IMR-90 (cell line): ENCODE measurements at regions not wholly inside any gene's neighbourhood (a gene's known extent, or its start where the extent isn't known, plus 50 kb on each side); places are given as distances from the start of the nearest gene placed in this dataset.

Experiments
- ATAC-seq: fragments of 200-7000 bp; cut with Tn5 transposase; 2 replicates; pipeline ENCODE4 v1.9.1; 2020; ENCODE audit warnings: low read depth, mild to moderate bottlenecking, moderate library complexity
- BruUV-seq: library from RNA; stranded (reverse); fragments of 400-500 nt; replicated peaks from 2 replicates; lab custom pipeline; 2021; lab: Mats Ljungman, UMichigan
- CTCF ChIA-PET: fragments of 300-600 bp; formaldehyde crosslinking; extraction: SDS; loops from one replicate; lab custom pipeline; 2021; ENCODE audit warnings: antibody characterized with exemption; lab: Yijun Ruan, JAX
- POLR2A ChIA-PET: fragments of 300-600 bp; sonication (Branson Sonifier 250); formaldehyde crosslinking; loops from one replicate; lab custom pipeline; 2022; ENCODE audit warnings: antibody characterized with exemption; ENCODE audit not compliant: unreplicated experiment; lab: Charles Lee
- DNase-seq: peaks from one replicate; pipeline ENCODE4 v3.0.0; 2013
- H2AFZ ChIP-seq: replicated peaks from 2 replicates; pipeline ENCODE3; 2013; ENCODE audit warnings: low read length, mild to moderate bottlenecking; ENCODE audit not compliant: poor library complexity
- H2AK5ac ChIP-seq: 2 replicates; pipeline ENCODE4 v1.6.1; 2013; ENCODE audit warnings: low read depth, low read length, inconsistent platforms
- H2AK9ac ChIP-seq: replicated peaks from 2 replicates; pipeline ENCODE3; 2013; ENCODE audit warnings: mild to moderate bottlenecking, low read depth, low read length, moderate library complexity; ENCODE audit not compliant: poor library complexity
- H2BK120ac ChIP-seq: 2 replicates; pipeline ENCODE4 v1.6.1; 2013; ENCODE audit warnings: low read depth, low read length, inconsistent platforms
- H2BK15ac ChIP-seq: 3 replicates; pipeline ENCODE4 v1.6.1; 2013; ENCODE audit warnings: low read depth, low read length, inconsistent platforms
- H2BK20ac ChIP-seq: 2 replicates; pipeline ENCODE4 v1.6.1; 2013; ENCODE audit warnings: low read depth, mild to moderate bottlenecking, inconsistent platforms, low read length, moderate library complexity
- H2BK5ac ChIP-seq: 2 replicates; pipeline ENCODE4 v1.6.1; 2013; ENCODE audit warnings: mild to moderate bottlenecking, low read depth, low read length, inconsistent platforms; ENCODE audit not compliant: poor library complexity, severe bottlenecking
- H3K14ac ChIP-seq: replicated peaks from 2 replicates; pipeline ENCODE4 v1.6.1; 2013; ENCODE audit warnings: low read depth, low read length, inconsistent platforms
- H3K18ac ChIP-seq: 2 replicates; pipeline ENCODE4 v1.6.1; 2013; ENCODE audit warnings: low read depth, low read length, control low read depth
- H3K23ac ChIP-seq: 2 replicates; pipeline ENCODE4 v1.6.1; 2013; ENCODE audit warnings: low read depth, low read length, inconsistent platforms
- H3K27ac ChIP-seq: 2 replicates; pipeline ENCODE4 v1.5.1; 2013; ENCODE audit warnings: mild to moderate bottlenecking, control low read depth, low read length; ENCODE audit not compliant: insufficient read depth
- H3K27me3 ChIP-seq: 2 replicates; pipeline ENCODE4 v1.6.1; 2013; ENCODE audit warnings: low read length; ENCODE audit not compliant: control insufficient read depth, insufficient read depth
- H3K36me3 ChIP-seq: 2 replicates; pipeline ENCODE4 v1.6.1; 2013; ENCODE audit warnings: low read length, mixed read lengths; ENCODE audit not compliant: control insufficient read depth, insufficient read depth
- H3K4ac ChIP-seq: 2 replicates; pipeline ENCODE4 v1.6.1; 2013; ENCODE audit warnings: low read depth, low read length, inconsistent platforms
- H3K4me1 ChIP-seq: 2 replicates; pipeline ENCODE4 v1.6.1; 2013; ENCODE audit warnings: low read length, mixed read lengths; ENCODE audit not compliant: control insufficient read depth, insufficient read depth
- H3K4me2 ChIP-seq: 2 replicates; pipeline ENCODE4 v1.6.1; 2013; ENCODE audit warnings: low read depth, mild to moderate bottlenecking, control low read depth, low read length, moderate library complexity
- H3K4me3 ChIP-seq: 2 replicates; pipeline ENCODE4 v1.5.1; 2013; ENCODE audit warnings: low read depth, mild to moderate bottlenecking, control low read depth, low read length, moderate library complexity; ENCODE audit not compliant: insufficient read depth
- H3K56ac ChIP-seq: 2 replicates; pipeline ENCODE4 v1.6.1; 2013; ENCODE audit warnings: low read length, inconsistent platforms; ENCODE audit not compliant: insufficient read depth; ENCODE audit errors: extremely low read depth
- H3K79me1 ChIP-seq, 2 experiments: 2 replicates each; pipeline ENCODE4 v1.6.1; 2013; ENCODE audit warnings: low read length in 2 of 2, inconsistent platforms in 1 of 2, low read depth in 1 of 2
- H3K9ac ChIP-seq: 2 replicates; pipeline ENCODE4 v1.6.1; 2013; ENCODE audit warnings: low read depth, low read length, control low read depth
- H3K9me1 ChIP-seq: 2 replicates; pipeline ENCODE4 v1.6.1; 2013; ENCODE audit warnings: low read length, inconsistent platforms; ENCODE audit not compliant: insufficient read depth
- H3K9me3 ChIP-seq: 2 replicates; pipeline ENCODE4 v1.6.1; 2013; ENCODE audit warnings: low read length; ENCODE audit not compliant: control insufficient read depth, insufficient read depth
- H4K20me1 ChIP-seq: 2 replicates; pipeline ENCODE4 v1.6.1; 2013; ENCODE audit warnings: low read length, inconsistent platforms; ENCODE audit not compliant: insufficient read depth
- H4K5ac ChIP-seq: 2 replicates; pipeline ENCODE4 v1.6.1; 2013; ENCODE audit warnings: mild to moderate bottlenecking, low read depth, low read length, control low read depth
- H4K8ac ChIP-seq, 2 experiments: 2 replicates each; pipeline ENCODE4 v1.6.1; 2013; ENCODE audit warnings: low read depth in 2 of 2, low read length in 2 of 2, control low read depth in 1 of 2, inconsistent platforms in 1 of 2
- H4K91ac ChIP-seq: 2 replicates; pipeline ENCODE4 v1.6.1; 2013; ENCODE audit warnings: low read depth, low read length, inconsistent platforms; ENCODE audit not compliant: insufficient read depth
- BHLHE40 ChIP-seq: fragments of 150-350 bp; IDR thresholded peaks from 2 replicates; pipeline ENCODE4 v1.6.1; 2016; ENCODE audit warnings: mild to moderate bottlenecking, low read depth, low read length
- CEBPB ChIP-seq: IDR thresholded peaks from 2 replicates; pipeline ENCODE4 v1.6.1; 2012; ENCODE audit warnings: low read depth, low read length, improper control_type of control experiment
- CTCF ChIP-seq: conservative IDR thresholded peaks from 2 replicates; pipeline ENCODE4 v1.5.1; 2012; ENCODE audit warnings: mild to moderate bottlenecking, low read depth, low read length, improper control_type of control experiment
- ELK1 ChIP-seq: fragments of 150-350 bp; IDR thresholded peaks from 2 replicates; pipeline ENCODE4 v1.6.1; 2016; ENCODE audit warnings: low read depth, mild to moderate bottlenecking, low read length, moderate library complexity, borderline replicate concordance
- FOS ChIP-seq: fragments of 150-350 bp; IDR thresholded peaks from 2 replicates; pipeline ENCODE4 v1.6.1; 2016; ENCODE audit warnings: low read depth, low read length
- MAFK ChIP-seq: IDR thresholded peaks from 2 replicates; pipeline ENCODE4 v1.6.1; 2012; ENCODE audit warnings: low read depth, low read length, improper control_type of control experiment
- MAZ ChIP-seq: IDR thresholded peaks from 2 replicates; pipeline ENCODE4 v1.6.1; 2012; ENCODE audit warnings: low read depth, mild to moderate bottlenecking, low read length, improper control_type of control experiment, moderate library complexity, borderline replicate concordance
- MXI1 ChIP-seq: IDR thresholded peaks from 2 replicates; pipeline ENCODE4 v1.6.1; 2012; ENCODE audit warnings: low read depth, mild to moderate bottlenecking, low read length, moderate library complexity, borderline replicate concordance
- NFE2L2 ChIP-seq: fragments of 150-350 bp; IDR thresholded peaks from 2 replicates; pipeline ENCODE4 v1.6.1; 2016; ENCODE audit warnings: low read depth, mild to moderate bottlenecking, low read length
- POLR2A ChIP-seq: IDR thresholded peaks from 2 replicates; pipeline ENCODE4 v1.6.1; 2012; ENCODE audit warnings: mild to moderate bottlenecking, low read depth, low read length
- RCOR1 ChIP-seq: IDR thresholded peaks from 2 replicates; pipeline ENCODE4 v1.6.1; 2012; ENCODE audit warnings: mild to moderate bottlenecking, low read length, improper control_type of control experiment; ENCODE audit not compliant: insufficient replicate concordance
- RFX5 ChIP-seq: IDR thresholded peaks from 2 replicates; pipeline ENCODE4 v1.8.0; 2012; ENCODE audit warnings: low read depth, mild to moderate bottlenecking, low read length, moderate library complexity
- SMC3 ChIP-seq: fragments of 150-350 bp; IDR thresholded peaks from 2 replicates; pipeline ENCODE4 v1.6.1; 2016; ENCODE audit warnings: low read depth, mild to moderate bottlenecking, antibody characterized with exemption, low read length, moderate library complexity
- USF2 ChIP-seq: fragments of 150-350 bp; IDR thresholded peaks from 2 replicates; pipeline ENCODE4 v1.6.1; 2017; ENCODE audit warnings: mild to moderate bottlenecking, antibody characterized with exemption, low read length, low read depth
- WGBS, 2 experiments: methylation state at CpG; one replicate each; pipeline versions ENCODE4 v1.1.5 to v1.1.7; 2013; ENCODE audit warnings: missing lambda C conversion rate in 2 of 2; ENCODE audit not compliant: insufficient read length in 1 of 2; ENCODE audit errors: extremely low coverage in 2 of 2; 5-methylcytosine and 5-hydroxymethylcytosine counted together
- dilution Hi-C: fragments of 300-500 bp; cut with HindIII; formaldehyde crosslinking; loops from one replicate; pipeline ENCODE4 v1.14.3; 2018; ENCODE audit warnings: low sequenced_read_pairs; ENCODE audit not compliant: unreplicated experiment
- in situ Hi-C: fragments of 300-500 bp; cut with MboI; formaldehyde crosslinking; loops from 3 replicates; pipeline ENCODE4 v1.14.3; 2019; ENCODE audit warnings: low sequenced_read_pairs, inconsistent platforms, mixed read lengths
- intact Hi-C: fragments of 100-400 bp; cut with micrococcal nuclease; formaldehyde crosslinking; loops from 2 replicates; pipeline ENCODE4 v1.10.0; 2022

- no TSS peak for BruUV-seq
- intact Hi-C loops, result no loop called here
- Histone ChIP-seq H2BK20ac (no peak overlapping the region), H3K23ac (no peak overlapping the region), H2BK5ac (no peak overlapping the region), H3K4me2 (no peak overlapping the region), H3K56ac (no peak overlapping the region), H3K4me3 (no peak overlapping the region), H2BK120ac (no peak overlapping the region), H3K4me1 (no peaks in the 10 kb centered on the region; the same call in 1 of the 2 replicates), H3K27me3 (no peaks in the 10 kb centered on the region), H4K91ac (no peak overlapping the region), H2AK5ac (no peak overlapping the region), H4K5ac (no peak overlapping the region; the same call in 1 of the 2 replicates), H3K9ac (no peak overlapping the region), H3K4ac (no peak overlapping the region), H4K20me1 (no peaks in the 10 kb centered on the region), H2AFZ (no peak overlapping the region), H3K14ac (no peak overlapping the region), H2BK15ac (no peak overlapping the region), H3K9me3 (peaks cover 11% of the 10 kb centered on the region), H3K79me1 (no peaks in the 10 kb centered on the region), H3K27ac (no peak overlapping the region), H3K18ac (no peak overlapping the region), H2AK9ac (no peak overlapping the region), H3K9me1 (no peaks in the 10 kb centered on the region), H3K36me3 (peaks cover 1% of the 10 kb centered on the region; the same call in 1 of the 2 replicates), H4K8ac (no peak overlapping the region)
- in situ Hi-C loops, result loop anchor here (25.0 kb wide), 2 partner anchors 781 to 1181 kb away; no protein-coding TSS in a partner anchor
- no peak for DNase-seq
- CTCF ChIA-PET, result no interaction called here
- POLR2A ChIA-PET, result no interaction called here
- no peak for ATAC-seq
- dilution Hi-C loops, result no loop called here
- TF ChIP-seq MAZ (no peak), RCOR1 (no peak), USF2 (no peak), BHLHE40 (no peak), MXI1 (no peak), CEBPB (no peak), POLR2A (no peak), CTCF (no peak), MAFK (no peak), ELK1 (no peak), SMC3 (no peak), RFX5 (no peak), FOS (no peak), NFE2L2 (no peak)
- no CpG with 5 or more reads among the region's 2 CpGs for WGBS, 2 experiments
Measured at GRCh38 chr21:27555996-27556395, 589.1 kb upstream of the ADAMTS5 start.
